ENCODE measurements at regions not wholly inside any gene's neighbourhood (a gene's known extent, or its start where the extent isn't known, plus 50 kb on each side); places are given as distances from the start of the nearest gene placed in this dataset.

- Histone ChIP-seq H3K36me3 (ENCODE audit: insufficient read depth) (no peaks in the 10 kb centered on the region), H3K27me3 (ENCODE audit: insufficient read depth) (no peaks in the 10 kb centered on the region)
- H3K9me3 Mint-ChIP-seq, result no peaks in the 10 kb centered on the region
Measured at GRCh38 chrX:151860827-151861226, 51.9 kb upstream of the MAGEA4 start.

More at GRCh38 chrX:151860827-151861226, 51.9 kb upstream of the MAGEA4 start:
- Histone ChIP-seq H3K9me2 (ENCODE audit: insufficient read depth) (no peaks in the 10 kb centered on the region), H3K27ac (ENCODE audit: low read depth) (no peak overlapping the region), H3K4me3 (no peak overlapping the region), H3K4me2 (no peak overlapping the region), H3K79me2 (replicated peaks; ENCODE audit: insufficient read depth) (no peaks in the 10 kb centered on the region), H3F3A (replicated peaks; ENCODE audit: low read depth) (no peaks in the 10 kb centered on the region), H2AFZ (no peak overlapping the region), H4K20me1 (replicated peaks; ENCODE audit: insufficient read depth) (no peaks in the 10 kb centered on the region), H3K4me1 (ENCODE audit: insufficient read depth) (no peaks in the 10 kb centered on the region)
- Mint-ChIP-seq H3K4me3 (no peak overlapping the region), H3K36me3 (ENCODE audit: low read depth) (no peaks in the 10 kb centered on the region), H3K27ac (no peak overlapping the region), H3K4me1 (no peaks in the 10 kb centered on the region), H3K27me3 (ENCODE audit: insufficient read depth, low read depth, poor library complexity) (no peaks in the 10 kb centered on the region)
- TF ChIP-seq REST (IDR thresholded peaks at IDR 0.05; ENCODE audit: unreplicated experiment) (no peak), NANOG (IDR thresholded peaks at IDR 0.05; ENCODE audit: borderline replicate concordance) (no peak), ZNF462 (CRISPR knock-in tag; IDR thresholded peaks at IDR 0.05) (no peak), CREB1 (CRISPR knock-in tag; IDR thresholded peaks at IDR 0.05; ENCODE audit: low read depth) (no peak)
- no peak for DNase-seq (ENCODE audit: low spot score)
- ATAC-seq, result no peak

All from GM23338 (cell line).